22Rv1 (cell line): ENCODE measurements at regions not wholly inside any gene's neighbourhood (a gene's known extent, or its start where the extent isn't known, plus 50 kb on each side); places are given as distances from the start of the nearest gene placed in this dataset.

Source experiments
- ZFX ChIP-seq: fragments of 450-650 bp; IDR thresholded peaks from 2 replicates; pipeline ENCODE4 v1.6.1; 2017; ENCODE audit warnings: antibody characterized with exemption, borderline replicate concordance
- TF ChIP-seq, protein P1 (sequence below): fragments of 450-650 bp; IDR thresholded peaks from 2 replicates; pipeline ENCODE4 v1.5.1; 2017; ENCODE audit warnings: mild to moderate bottlenecking

DNA sequence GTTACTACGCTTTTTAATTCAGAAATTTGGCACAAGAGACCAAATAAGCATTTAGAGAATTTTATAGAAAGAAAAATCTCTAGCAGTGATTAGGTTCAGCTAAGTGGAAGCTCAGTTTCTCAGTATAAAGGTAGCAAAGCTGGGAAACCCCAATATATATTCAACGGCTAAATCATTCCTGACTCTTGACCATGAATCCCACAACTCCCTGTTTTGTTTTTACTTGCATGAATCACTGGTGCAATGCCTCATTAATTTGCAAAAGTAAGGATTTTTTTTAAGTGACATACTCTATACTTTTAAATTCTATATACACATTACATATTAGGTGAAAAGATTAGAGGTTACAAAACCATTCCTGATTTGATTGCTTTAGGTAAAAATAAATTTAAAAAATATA is 74.3 kb upstream of the PLEKHG7 start:
- TF ChIP-seq, protein P1, sequence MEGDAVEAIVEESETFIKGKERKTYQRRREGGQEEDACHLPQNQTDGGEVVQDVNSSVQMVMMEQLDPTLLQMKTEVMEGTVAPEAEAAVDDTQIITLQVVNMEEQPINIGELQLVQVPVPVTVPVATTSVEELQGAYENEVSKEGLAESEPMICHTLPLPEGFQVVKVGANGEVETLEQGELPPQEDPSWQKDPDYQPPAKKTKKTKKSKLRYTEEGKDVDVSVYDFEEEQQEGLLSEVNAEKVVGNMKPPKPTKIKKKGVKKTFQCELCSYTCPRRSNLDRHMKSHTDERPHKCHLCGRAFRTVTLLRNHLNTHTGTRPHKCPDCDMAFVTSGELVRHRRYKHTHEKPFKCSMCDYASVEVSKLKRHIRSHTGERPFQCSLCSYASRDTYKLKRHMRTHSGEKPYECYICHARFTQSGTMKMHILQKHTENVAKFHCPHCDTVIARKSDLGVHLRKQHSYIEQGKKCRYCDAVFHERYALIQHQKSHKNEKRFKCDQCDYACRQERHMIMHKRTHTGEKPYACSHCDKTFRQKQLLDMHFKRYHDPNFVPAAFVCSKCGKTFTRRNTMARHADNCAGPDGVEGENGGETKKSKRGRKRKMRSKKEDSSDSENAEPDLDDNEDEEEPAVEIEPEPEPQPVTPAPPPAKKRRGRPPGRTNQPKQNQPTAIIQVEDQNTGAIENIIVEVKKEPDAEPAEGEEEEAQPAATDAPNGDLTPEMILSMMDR, result no peak
- TF ChIP-seq ZFX, result no peak
